ENCODE measurements at regions not wholly inside any gene's neighbourhood (a gene's known extent, or its start where the extent isn't known, plus 50 kb on each side); places are given as distances from the start of the nearest gene placed in this dataset.

DNA sequence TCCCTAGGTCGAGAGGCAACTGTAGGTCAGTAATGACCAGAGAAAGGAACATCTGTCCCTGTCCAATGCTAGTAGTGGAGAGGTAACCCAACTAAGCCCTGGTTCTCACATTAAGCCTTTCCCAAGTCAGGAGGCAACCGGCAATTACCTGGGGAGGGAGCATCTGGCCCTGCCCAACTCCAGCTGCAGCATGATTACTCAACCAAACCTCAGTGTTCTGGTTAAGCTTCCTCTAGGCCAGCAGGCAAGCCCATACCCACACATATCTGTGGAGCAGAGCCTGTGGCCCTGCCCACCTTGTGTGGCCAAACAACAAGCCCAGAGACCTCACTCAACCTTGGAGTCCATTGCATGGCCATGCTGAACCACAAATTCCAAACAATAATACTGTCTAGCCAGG lies 220.8 kb upstream of the SLC24A2 start:
- no peaks in the 10 kb centered on the region for H3K36me3 Mint-ChIP-seq (ENCODE audit: low read depth)
- intact Hi-C loops (cut with DNase I, micrococcal nuclease): no loop called here
- H3K4me1 Mint-ChIP-seq (ENCODE audit: low read depth): no peaks in the 10 kb centered on the region
- ATAC-seq (ENCODE audit: poor library complexity) (no peak), DNase-seq (no peak)
- TF ChIP-seq, protein P1, sequence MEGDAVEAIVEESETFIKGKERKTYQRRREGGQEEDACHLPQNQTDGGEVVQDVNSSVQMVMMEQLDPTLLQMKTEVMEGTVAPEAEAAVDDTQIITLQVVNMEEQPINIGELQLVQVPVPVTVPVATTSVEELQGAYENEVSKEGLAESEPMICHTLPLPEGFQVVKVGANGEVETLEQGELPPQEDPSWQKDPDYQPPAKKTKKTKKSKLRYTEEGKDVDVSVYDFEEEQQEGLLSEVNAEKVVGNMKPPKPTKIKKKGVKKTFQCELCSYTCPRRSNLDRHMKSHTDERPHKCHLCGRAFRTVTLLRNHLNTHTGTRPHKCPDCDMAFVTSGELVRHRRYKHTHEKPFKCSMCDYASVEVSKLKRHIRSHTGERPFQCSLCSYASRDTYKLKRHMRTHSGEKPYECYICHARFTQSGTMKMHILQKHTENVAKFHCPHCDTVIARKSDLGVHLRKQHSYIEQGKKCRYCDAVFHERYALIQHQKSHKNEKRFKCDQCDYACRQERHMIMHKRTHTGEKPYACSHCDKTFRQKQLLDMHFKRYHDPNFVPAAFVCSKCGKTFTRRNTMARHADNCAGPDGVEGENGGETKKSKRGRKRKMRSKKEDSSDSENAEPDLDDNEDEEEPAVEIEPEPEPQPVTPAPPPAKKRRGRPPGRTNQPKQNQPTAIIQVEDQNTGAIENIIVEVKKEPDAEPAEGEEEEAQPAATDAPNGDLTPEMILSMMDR (IDR thresholded peaks at IDR 0.05): no peak
- H3K27ac ChIP-seq (ENCODE audit: low read depth in 1 of 2, low read length in 2 of 2): no peak overlapping the region
- POLR2A ChIA-PET: no interaction called here
- CTCF ChIA-PET: no interaction called here
- no peak overlapping the region for H3K4me3 Mint-ChIP-seq
- H3K9me3 ChIP-seq (ENCODE audit: control insufficient read depth in 1 of 2, insufficient read depth in 1 of 2, low read length in 2 of 2): peaks cover 0 to 6% of the 10 kb centered on the region in 2 experiments
- H3K27me3 Mint-ChIP-seq: no peaks in the 10 kb centered on the region
- H3K9me3 Mint-ChIP-seq: peaks cover 7% of the 10 kb centered on the region
- H3K27me3 ChIP-seq (ENCODE audit: control insufficient read depth in 1 of 2, insufficient read depth in 2 of 2, low read length in 2 of 2): no peaks in the 10 kb centered on the region
- no peaks in the 10 kb centered on the region for H3K36me3 ChIP-seq (ENCODE audit: insufficient read depth, low read length)
- no peak overlapping the region for H3K27ac Mint-ChIP-seq
- peaks cover 3% of the 10 kb centered on the region for H3K4me1 ChIP-seq (ENCODE audit: insufficient read depth, low read length)
- no peak overlapping the region for H3K4me3 ChIP-seq (ENCODE audit: low read length)

DNA sequence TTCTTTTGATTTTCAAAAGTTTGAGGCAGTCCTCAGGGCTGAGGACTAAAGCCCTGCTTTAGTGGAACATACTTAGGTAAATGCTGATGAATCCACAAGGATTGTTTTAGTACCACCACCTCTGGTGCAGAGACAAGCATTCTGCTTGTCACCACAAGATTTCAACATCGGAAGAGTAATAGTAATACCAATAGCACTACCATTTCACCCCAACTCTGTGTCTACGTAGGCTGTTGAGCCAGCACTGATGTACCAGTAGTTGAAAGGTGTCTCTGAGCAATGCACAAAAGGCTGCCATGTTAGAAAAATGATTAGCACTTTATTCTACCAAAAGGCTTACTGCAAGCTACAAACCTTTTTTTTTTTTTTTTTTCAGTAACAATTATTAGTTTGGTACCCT lies 213.2 kb upstream of the SLC24A2 start:
- peaks cover 4% of the 10 kb centered on the region for H3K36me3 Mint-ChIP-seq (ENCODE audit: low read depth)
- intact Hi-C loops (cut with DNase I, micrococcal nuclease): no loop called here
- no peak overlapping the region for H3K27ac Mint-ChIP-seq
- ATAC-seq (ENCODE audit: poor library complexity) (no peak), DNase-seq (no peak)
- H3K4me3 Mint-ChIP-seq: no peak overlapping the region
- Histone ChIP-seq H3K27ac (ENCODE audit: low read depth in 1 of 2, low read length in 2 of 2) (no peak overlapping the region), H3K27me3 (ENCODE audit: control insufficient read depth in 1 of 2, insufficient read depth in 2 of 2, low read length in 2 of 2) (no peaks in the 10 kb centered on the region), H3K4me3 (ENCODE audit: low read length) (no peak overlapping the region), H3K9me3 (ENCODE audit: control insufficient read depth in 1 of 2, insufficient read depth in 1 of 2, low read length in 2 of 2) (no peaks in the 10 kb centered on the region), H3K4me1 (ENCODE audit: insufficient read depth, low read length) (peaks cover 7% of the 10 kb centered on the region), H3K36me3 (ENCODE audit: insufficient read depth, low read length) (no peaks in the 10 kb centered on the region)
- H3K9me3 Mint-ChIP-seq: peaks cover 6% of the 10 kb centered on the region
- ChIA-PET CTCF (no interaction called here), POLR2A (interaction anchor here (0.6 kb wide), 1 partner anchor 1193 kb away, joined by 3 read pairs; no protein-coding TSS in a partner anchor)
- H3K4me1 Mint-ChIP-seq (ENCODE audit: low read depth): peaks cover 11% of the 10 kb centered on the region
- TF ChIP-seq, protein P1 (IDR thresholded peaks at IDR 0.05): no peak
- no peaks in the 10 kb centered on the region for H3K27me3 Mint-ChIP-seq

- no peaks in the 10 kb centered on the region for H3K27me3 ChIP-seq (ENCODE audit: control insufficient read depth in 1 of 2, insufficient read depth in 2 of 2, low read length in 2 of 2)
- ATAC-seq (ENCODE audit: poor library complexity): no peak
- no peak for DNase-seq
- no peaks in the 10 kb centered on the region for H3K36me3 ChIP-seq (ENCODE audit: insufficient read depth, low read length)
- Mint-ChIP-seq H3K4me3 (no peak overlapping the region), H3K27ac (no peak overlapping the region), H3K9me3 (peaks cover 6% of the 10 kb centered on the region), H3K4me1 (ENCODE audit: low read depth) (peaks cover 12% of the 10 kb centered on the region), H3K27me3 (no peaks in the 10 kb centered on the region), H3K36me3 (ENCODE audit: low read depth) (peaks cover 4% of the 10 kb centered on the region)
- H3K27ac ChIP-seq (ENCODE audit: low read depth in 1 of 2, low read length in 2 of 2): no peak overlapping the region
- CTCF ChIA-PET: no interaction called here
- no peak overlapping the region for H3K4me3 ChIP-seq (ENCODE audit: low read length)
- no peaks in the 10 kb centered on the region for H3K9me3 ChIP-seq (ENCODE audit: control insufficient read depth in 1 of 2, insufficient read depth in 1 of 2, low read length in 2 of 2)
- TF ChIP-seq, protein P1 (IDR thresholded peaks at IDR 0.05): no peak
- POLR2A ChIA-PET: no interaction called here
- peaks cover 7% of the 10 kb centered on the region for H3K4me1 ChIP-seq (ENCODE audit: insufficient read depth, low read length)
- intact Hi-C loops (cut with DNase I, micrococcal nuclease): no loop called here
These were observed 212.2 kb upstream of the SLC24A2 start for GRCh38 chr9:20001058-20001457.
